ENCODE measurements at regions not wholly inside any gene's neighbourhood (a gene's known extent, or its start where the extent isn't known, plus 50 kb on each side); places are given as distances from the start of the nearest gene placed in this dataset.
A peak's percentile ranks its signal among the peaks of the same experiment; 100 is the strongest.
"Not testable (repeated sequence)": the region's sequence is repeated elsewhere in the genome, so short reads cannot be mapped to it uniquely, and the experiment has no call there.

- DNase-seq: no peak
- H3K27ac ChIP-seq: no peak overlapping the region
- intact Hi-C loops (cut with DNase I): no loop called here
- no peaks in the 10 kb centered on the region for H3K36me3 ChIP-seq
- no peak overlapping the region for H3K4me3 ChIP-seq
- H3K27me3 ChIP-seq: no peaks in the 10 kb centered on the region
- no peaks in the 10 kb centered on the region for H3K4me1 ChIP-seq (ENCODE audit: insufficient read depth)
- no peaks in the 10 kb centered on the region for H3K9me3 ChIP-seq
- TF ChIP-seq POLR2A (IDR thresholded peaks at IDR 0.05) (no peak), EP300 (IDR thresholded peaks at IDR 0.05) (no peak), CTCF (IDR thresholded peaks at IDR 0.05) (no peak)
- 5 to 12% (median 6%) methylated on average over 5 of the region's 5 CpGs for WGBS, 3 donors
These were observed 427.0 kb upstream of the SPTLC3 start for GRCh38 chr20:12581644-12582289.

- H3K27ac ChIP-seq; H3K27me3 ChIP-seq; H3K4me1 ChIP-seq (ENCODE audit: insufficient read depth); intact Hi-C loops (cut with DNase I); H3K9me3 ChIP-seq; H3K36me3 ChIP-seq; H3K4me3 ChIP-seq: not testable (repeated sequence)
- peak in 1 of 5 donors; percentile 15 for DNase-seq
- 82 to 94% (median 93%) methylated on average over 13 to 14 of the region's 14 CpGs for whole genome bisulfite sequencing, 3 donors
These were observed 426.1 kb upstream of the SPTLC3 start for GRCh38 chr20:12582710-12583109.

GRCh38 chr20:12591949-12592470 lies 416.8 kb upstream of the SPTLC3 start:
- intact Hi-C loops (cut with DNase I): no loop called here
- no peak overlapping the region for H3K27ac ChIP-seq
- no peaks in the 10 kb centered on the region for H3K9me3 ChIP-seq
- no peaks in the 10 kb centered on the region for H3K27me3 ChIP-seq
- H3K4me3 ChIP-seq: no peak overlapping the region
- H3K36me3 ChIP-seq: no peaks in the 10 kb centered on the region
- WGBS, 3 donors: 63 to 76% (median 64%) methylated on average over 1 of the region's 1 CpG
- H3K4me1 ChIP-seq (ENCODE audit: insufficient read depth): no peaks in the 10 kb centered on the region
- DNase-seq: no peak
- TF ChIP-seq EP300 (IDR thresholded peaks at IDR 0.05): no peak
- no peak for TF ChIP-seq CTCF (IDR thresholded peaks at IDR 0.05)
- TF ChIP-seq POLR2A (IDR thresholded peaks at IDR 0.05): no peak

GRCh38 chr20:12592756-12593155 lies 416.0 kb upstream of the SPTLC3 start:
- H3K4me1 ChIP-seq (ENCODE audit: insufficient read depth): no peaks in the 10 kb centered on the region
- WGBS, 3 donors: 94 to 96% (median 95%) methylated on average over 4 of the region's 4 CpGs
- H3K36me3 ChIP-seq: no peaks in the 10 kb centered on the region
- no peak for TF ChIP-seq POLR2A (IDR thresholded peaks at IDR 0.05)
- TF ChIP-seq CTCF (IDR thresholded peaks at IDR 0.05): no peak
- no peak for TF ChIP-seq EP300 (IDR thresholded peaks at IDR 0.05)
- no peak overlapping the region for H3K4me3 ChIP-seq
- intact Hi-C loops (cut with DNase I): no loop called here
- DNase-seq: no peak
- no peak overlapping the region for H3K27ac ChIP-seq
- no peaks in the 10 kb centered on the region for H3K27me3 ChIP-seq
- H3K9me3 ChIP-seq: no peaks in the 10 kb centered on the region

GRCh38 chr20:12593342-12593873 lies 415.4 kb upstream of the SPTLC3 start:
- TF ChIP-seq CTCF (IDR thresholded peaks at IDR 0.05): no peak
- no peak for TF ChIP-seq POLR2A (IDR thresholded peaks at IDR 0.05)
- no peak for TF ChIP-seq EP300 (IDR thresholded peaks at IDR 0.05)
- intact Hi-C loops (cut with DNase I): no loop called here
- H3K4me3 ChIP-seq: no peak overlapping the region
- no peaks in the 10 kb centered on the region for H3K36me3 ChIP-seq
- no peaks in the 10 kb centered on the region for H3K27me3 ChIP-seq
- H3K9me3 ChIP-seq: no peaks in the 10 kb centered on the region
- DNase-seq: no peak
- no peak overlapping the region for H3K27ac ChIP-seq
- whole genome bisulfite sequencing, 3 donors: 54 to 64% (median 56%) methylated on average over 5 of the region's 5 CpGs
- H3K4me1 ChIP-seq (ENCODE audit: insufficient read depth): no peaks in the 10 kb centered on the region
